ENCODE measurements at regions not wholly inside any gene's neighbourhood (a gene's known extent, or its start where the extent isn't known, plus 50 kb on each side); places are given as distances from the start of the nearest gene placed in this dataset.

GRCh38 chr5:145539201-145539600, 295.9 kb downstream of the PRELID2 start:
- TF ChIP-seq CTCF (optimal IDR thresholded peaks at IDR 0.05 in 1 of 3, IDR thresholded peaks at IDR 0.05 in 1 of 3, conservative IDR thresholded peaks at IDR 0.05 in 1 of 3; ENCODE audit: extremely low read depth in 1 of 3, insufficient read depth in 2 of 3, low read length in 3 of 3) (no peak), EZH2 (IDR thresholded peaks at IDR 0.05; ENCODE audit: low read length) (no peak)

All from keratinocyte (primary cell).